ENCODE measurements at regions not wholly inside any gene's neighbourhood (a gene's known extent, or its start where the extent isn't known, plus 50 kb on each side); places are given as distances from the start of the nearest gene placed in this dataset.

- TF ChIP-seq JUN (IDR thresholded peaks at IDR 0.05; ENCODE audit: borderline replicate concordance, insufficient read depth, insufficient read length, low read depth) (no peak), CTCF (IDR thresholded peaks at IDR 0.05; ENCODE audit: extremely low read depth in 1 of 2, insufficient read depth in 1 of 2, low read depth in 1 of 2, low read length in 2 of 2) (no peak), POLR2A (IDR thresholded peaks at IDR 0.05; ENCODE audit: low read depth, low read length) (no peak), EZH2 (IDR thresholded peaks at IDR 0.05; ENCODE audit: borderline replicate concordance, low read depth, low read length, severe bottlenecking) (no peak), POLR2AphosphoS5 (IDR thresholded peaks at IDR 0.05; ENCODE audit: insufficient read depth, low read depth, low read length) (no peak), MAX (IDR thresholded peaks at IDR 0.05; ENCODE audit: insufficient read depth, insufficient read length) (no peak)
Observed at GRCh38 chr6:67112120-67112519, 1405.1 kb upstream of the EYS start.

All from endothelial cell of umbilical vein (primary cell).